HG03469 (cell line): ENCODE measurements at regions not wholly inside any gene's neighbourhood (a gene's known extent, or its start where the extent isn't known, plus 50 kb on each side); places are given as distances from the start of the nearest gene placed in this dataset.
"Not testable (repeated sequence)": the region's sequence is repeated elsewhere in the genome, so short reads cannot be mapped to it uniquely, and the experiment has no call there.

Experiments
- ATAC-seq: cut with Tn5 transposase; IDR thresholded peaks from one replicate; pipeline ENCODE4 v1.9.1; 2021; ENCODE audit warnings: mild to moderate bottlenecking, moderate library complexity, moderate number of reproducible peaks; ENCODE audit not compliant: unreplicated experiment

DNA sequence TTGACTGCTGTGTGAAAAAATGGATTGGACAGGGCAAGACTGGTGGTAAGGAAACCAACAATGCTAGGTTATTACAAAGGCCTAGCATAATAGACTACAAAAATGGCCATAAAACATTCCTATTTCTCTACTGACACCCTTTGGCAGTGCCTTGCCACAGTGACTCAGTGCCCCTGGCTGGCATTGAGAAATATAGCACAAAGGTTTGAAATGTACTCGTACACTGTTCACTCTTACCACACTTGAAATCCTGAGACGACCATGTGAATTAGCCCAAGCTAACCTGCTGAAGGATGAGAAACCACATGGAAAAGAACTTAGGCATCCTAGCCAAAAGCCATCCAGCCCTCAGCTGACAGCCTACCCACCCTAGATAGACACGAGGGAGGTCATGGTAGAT lies 149.8 kb upstream of the PALMD start:
- no peak for ATAC-seq

DNA sequence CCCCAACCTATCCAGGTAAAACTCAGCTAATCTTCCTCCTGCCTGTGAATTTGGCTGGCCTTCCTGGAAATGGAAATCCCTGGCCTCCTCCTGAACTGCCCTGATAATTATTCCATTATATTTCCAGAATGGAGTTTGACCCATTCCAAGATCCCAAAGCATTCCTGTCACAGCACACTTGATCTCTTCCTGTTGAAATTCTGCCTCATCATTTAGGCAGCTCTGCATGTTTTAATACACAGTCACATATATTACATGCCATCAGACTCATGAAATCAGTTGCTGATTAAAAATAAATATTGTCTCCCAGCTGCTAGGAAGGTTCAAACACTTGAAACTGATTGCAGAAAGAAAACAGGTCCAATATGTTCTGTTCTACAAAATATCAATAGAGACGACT lies 148.2 kb upstream of the PALMD start:
- no peak for ATAC-seq

DNA sequence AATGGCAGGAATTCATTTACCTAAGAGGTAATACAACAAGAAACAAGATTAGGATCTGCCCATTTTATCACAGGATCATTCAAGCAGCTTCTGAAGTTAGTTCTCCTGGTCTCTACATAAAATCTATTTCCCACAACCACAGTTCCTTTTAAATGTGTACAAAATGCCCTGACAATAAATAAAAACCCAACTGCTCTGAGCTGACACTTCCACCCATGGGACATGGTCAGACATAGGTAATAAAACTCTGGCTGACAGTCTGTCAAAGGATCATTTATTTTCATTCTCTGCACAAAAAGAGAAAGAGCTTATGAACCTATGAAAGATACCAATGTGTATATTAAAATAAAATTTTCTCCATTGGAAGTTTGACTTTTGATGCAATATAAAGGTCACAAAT lies 145.4 kb upstream of the PALMD start:
- no peak for ATAC-seq

DNA sequence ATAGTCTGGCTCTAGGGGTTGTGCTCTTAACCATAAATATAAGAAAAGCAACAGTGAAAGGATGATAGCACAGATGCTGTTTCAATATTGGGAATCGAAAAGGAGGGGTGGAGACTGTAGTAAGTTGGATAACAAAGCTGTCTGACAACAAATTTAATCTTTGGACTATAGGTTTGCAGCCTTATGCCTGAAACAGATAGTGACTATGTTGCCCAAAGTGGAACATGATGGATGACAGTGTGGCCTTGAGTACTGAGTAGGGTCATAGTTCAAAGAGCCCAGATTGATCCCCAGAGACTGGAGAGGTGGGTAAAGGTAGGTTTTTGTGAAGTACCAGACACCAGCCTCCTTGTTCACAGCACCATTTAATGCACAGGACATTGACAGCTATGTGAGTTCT lies 144.0 kb upstream of the PALMD start:
- ATAC-seq: no peak

DNA sequence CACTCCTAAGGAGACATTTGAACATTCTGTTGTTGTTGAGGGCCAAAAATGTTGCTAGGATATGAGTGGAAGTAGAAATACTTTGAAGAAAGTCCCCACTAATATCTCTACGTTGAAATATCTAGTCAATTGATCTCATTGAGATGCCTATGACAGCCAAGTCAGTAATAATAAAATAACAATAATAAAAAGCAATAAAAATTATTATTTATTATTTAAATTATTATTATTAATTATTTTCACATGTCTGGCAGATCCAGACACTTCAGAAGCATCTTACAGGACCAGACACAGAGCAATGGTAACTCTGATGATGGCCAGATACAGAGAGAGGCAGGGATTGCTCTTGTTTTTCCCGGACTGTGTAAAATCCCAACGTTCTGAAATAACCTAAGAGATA lies 143.5 kb upstream of the PALMD start:
- no peak for ATAC-seq

DNA sequence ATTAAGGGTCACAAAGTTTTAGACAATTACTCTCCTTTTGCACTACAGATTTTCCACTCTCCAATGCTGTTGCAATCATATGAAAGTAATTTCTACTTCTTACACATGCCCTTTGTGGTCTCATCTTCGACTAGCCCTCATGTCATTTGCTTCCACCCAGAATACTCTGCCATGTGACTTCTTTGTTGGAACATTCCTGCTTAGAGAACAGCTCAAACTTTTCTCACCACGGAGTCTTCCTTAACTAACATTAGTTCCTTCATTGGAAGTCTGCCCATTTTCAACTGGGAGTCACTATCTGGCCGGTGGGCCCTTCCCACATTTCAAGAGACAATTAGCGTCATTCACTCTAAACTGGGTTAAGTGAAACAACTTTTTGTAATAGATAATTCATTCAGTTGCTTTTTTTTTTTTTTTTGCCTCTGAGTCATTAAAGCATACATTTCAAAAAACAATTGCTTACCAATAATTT lies 142.6 kb upstream of the PALMD start:
- no peak for ATAC-seq

DNA sequence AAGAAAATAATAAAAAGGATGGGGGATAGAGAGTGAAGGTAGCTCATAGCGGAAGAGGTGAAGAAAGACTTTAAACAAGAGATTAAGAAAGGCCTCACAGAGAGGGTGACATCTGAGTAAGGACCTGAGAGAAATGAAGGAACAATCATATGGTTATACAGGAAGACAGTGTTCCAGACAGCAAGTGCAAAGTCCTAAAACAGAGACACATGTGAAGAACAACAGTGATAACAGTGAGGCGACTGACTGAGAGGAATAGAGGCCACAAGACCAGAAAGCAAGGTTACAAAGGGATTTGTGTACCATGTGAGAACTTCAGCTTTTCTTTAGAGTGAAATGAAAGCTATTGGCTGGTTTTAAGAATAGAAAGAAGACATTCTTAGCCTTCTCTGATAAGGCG lies 141.6 kb upstream of the PALMD start:
- no peak for ATAC-seq

DNA sequence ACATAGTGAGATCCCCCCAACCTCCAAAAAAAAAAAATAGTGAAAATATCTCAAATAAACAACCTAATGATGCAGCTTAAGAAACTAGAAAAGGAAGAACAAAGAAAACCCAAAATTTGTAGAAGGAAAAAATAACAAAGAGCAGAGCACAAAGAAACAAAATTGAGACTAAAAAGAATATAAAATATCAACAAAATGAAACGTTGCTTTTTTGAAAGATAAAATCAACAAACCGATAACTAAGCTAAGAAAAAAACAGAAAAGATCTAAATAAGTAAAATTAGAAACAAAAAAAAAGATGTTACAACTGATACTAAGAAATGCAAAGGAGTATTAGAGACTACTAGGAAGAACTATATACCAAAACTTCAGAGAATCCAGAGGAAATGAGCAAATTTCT lies 139.3 kb upstream of the PALMD start:
- ATAC-seq: no peak

DNA sequence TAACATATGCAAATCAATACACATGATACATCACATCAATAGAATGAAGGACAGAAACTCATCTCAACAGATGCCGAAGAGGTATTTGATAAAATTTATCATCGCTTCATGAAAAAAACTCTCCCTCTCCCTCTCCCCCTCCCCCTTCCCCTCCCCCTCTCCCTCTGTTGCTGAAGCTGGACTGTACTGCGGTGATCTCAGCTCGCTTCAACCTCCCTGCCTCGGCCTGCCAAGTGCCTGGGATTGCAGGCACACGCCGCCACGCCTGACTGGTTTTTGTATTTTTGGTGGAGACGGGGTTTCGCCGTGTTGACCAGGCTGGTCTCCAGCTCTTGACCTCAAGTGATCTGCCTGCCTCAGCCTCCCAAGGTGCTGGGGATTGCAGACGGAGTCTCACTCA lies 138.5 kb upstream of the PALMD start:
- not testable (repeated sequence) for ATAC-seq

DNA sequence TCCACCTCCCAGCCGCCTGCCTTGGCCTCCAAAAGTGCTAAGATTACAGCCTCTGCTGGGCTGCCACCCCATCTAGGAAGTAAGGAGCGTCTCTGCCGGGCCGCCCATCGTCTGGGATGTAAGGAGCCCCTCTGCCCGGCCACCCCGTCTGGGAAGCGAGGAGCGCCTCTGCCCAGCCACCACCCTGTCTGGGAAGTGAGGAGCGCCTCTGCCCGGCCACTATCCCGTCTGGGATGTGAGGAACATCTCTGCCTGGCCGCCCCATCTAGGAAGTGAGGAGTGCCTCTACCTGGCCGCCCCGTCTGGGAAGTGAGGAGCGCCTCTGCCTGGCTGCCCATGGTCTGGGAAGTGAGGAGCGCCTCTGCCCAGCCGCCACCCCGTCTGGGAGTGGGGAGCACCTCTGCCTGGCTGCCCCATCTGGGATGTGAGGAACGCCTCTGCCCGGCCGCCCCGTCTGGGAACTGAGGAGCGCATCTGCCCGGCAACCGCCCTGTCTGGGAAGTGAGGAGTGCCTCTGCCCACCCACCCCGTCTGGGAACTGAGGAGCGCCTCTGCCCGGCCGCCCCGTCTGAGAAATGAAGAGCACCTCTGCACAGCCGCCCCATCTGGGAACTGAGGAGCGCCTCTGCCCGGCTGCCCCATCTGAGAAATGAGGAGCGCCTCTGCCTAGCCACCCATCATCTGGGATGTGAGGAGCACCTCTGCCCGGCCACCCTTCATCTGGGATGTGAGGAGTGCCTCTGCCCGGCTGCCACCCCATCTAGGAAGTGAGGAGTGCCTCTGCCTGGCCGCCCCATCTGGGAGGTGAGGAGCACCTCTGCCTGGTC lies 137.8 kb upstream of the PALMD start:
- ATAC-seq: no peak

DNA sequence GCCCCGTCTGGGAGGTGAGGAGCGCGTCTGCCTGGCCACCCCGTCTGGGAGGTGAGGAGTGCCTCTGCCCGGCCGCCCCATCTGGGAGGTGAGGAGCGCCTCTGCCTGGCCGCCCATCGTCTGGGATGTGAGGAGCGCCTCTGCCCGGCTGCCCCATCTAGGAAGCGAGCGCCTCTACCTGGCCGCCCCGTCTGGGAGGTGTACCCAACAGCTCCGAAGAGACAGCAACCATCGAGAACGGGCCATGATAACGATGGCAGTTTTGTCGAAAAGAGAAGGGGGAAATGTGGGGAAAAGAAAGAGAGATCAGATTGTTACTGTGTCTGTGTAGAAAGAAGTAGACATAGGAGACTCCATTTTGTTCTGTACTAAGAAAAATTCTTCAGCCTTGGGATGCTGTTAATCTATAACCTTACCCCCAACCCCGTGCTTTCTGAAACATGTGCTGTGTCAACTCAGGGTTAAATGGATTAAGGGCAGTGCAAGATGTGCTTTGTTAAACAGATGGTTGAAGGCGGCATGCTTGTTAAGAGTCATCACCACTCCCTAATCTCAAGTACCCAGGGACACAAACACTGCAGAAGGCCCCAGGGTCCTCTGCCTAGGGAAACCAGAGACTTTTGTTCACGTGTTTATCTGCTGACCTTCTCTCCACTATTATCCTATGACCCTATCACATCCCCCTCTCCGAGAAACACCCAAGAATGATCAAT lies 137.0 kb upstream of the PALMD start:
- not testable (repeated sequence) for ATAC-seq

DNA sequence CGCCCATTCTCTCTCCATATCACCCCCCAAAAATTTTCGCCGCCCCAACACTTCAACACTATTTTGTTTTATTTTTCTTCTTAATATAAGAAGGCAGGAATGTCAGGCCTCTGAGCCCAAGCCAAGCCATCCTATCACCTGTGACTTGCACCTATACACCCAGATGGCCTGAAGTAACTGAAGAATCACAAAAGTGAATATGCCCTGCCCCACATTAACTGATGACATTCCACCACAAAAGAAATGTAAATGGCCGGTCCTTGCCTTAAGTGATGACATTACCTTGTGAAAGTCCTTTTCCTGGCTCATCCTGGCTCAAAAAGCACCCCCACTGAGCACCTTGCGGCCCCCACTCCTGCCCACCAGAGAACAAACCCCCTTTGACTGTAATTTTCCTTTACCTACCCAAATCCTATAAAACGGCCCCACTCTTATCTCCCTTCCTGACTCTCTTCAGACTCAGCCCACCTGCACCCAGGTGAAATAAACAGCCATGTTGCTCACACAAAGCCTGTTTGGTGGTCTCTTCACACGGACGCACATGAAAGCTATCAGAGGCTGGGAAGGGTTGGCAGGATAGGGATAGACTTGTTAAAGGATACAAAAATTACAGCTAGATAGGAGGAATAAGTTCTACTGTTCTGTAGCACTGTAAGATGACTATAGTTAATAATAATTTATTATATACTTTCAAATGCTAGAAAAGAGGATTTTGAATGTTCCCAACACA lies 130.9 kb upstream of the PALMD start:
- not testable (repeated sequence) for ATAC-seq

DNA sequence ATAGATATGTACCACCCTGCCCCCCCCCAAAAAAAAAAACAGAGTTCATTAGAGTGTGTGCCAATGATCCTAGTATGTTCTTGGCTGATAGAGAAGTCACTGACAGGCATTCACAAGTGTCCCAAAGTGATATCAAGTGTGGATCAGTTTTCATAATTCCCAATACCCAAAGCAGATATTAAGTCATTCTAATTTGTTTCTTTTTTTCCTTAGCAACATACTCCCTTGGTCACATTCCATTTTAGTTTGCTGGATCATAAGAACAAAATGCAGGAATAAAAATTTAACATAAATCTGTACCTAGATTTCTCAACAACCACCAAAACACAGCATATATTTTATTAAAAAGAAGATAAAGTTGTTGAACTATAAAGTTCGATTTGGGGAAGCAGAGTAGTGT lies 129.8 kb upstream of the PALMD start:
- no peak for ATAC-seq

DNA sequence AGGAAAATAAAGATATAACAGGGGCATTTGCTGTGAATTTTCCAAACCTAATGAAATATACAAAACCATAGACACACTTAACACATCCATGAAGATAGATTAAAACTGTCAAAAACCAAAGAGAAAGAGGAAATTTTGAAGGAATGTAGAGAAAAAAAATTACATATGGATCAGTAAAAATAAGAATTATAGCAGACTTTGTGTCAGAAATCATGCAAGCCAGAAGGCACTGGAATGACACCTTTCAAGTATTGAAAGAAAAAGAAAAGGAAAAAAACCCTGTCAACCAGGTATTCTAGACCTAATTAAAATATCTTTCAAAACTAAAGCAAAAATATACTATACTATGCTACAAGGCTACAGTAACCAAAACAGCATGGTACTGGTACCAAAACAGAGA lies 125.8 kb upstream of the PALMD start:
- ATAC-seq: no peak

DNA sequence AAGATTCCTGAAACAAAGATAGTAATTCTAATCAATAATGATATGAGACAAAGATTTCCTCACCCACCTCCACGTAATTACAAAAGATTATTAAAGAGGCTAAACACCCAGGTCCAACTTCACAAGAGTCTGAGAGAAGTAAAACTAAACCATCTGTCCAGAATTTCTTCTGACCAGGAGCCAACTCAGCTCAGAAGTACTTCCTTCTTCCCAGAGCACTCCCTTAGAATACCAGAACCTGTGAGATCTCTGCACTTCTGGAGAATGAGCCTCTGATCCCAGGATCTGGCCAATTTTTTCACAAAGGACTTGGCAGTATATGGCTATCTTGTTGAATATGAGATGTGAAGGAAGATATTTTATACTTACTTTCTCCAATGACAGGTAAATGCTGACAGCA lies 120.6 kb upstream of the PALMD start:
- ATAC-seq: no peak

DNA sequence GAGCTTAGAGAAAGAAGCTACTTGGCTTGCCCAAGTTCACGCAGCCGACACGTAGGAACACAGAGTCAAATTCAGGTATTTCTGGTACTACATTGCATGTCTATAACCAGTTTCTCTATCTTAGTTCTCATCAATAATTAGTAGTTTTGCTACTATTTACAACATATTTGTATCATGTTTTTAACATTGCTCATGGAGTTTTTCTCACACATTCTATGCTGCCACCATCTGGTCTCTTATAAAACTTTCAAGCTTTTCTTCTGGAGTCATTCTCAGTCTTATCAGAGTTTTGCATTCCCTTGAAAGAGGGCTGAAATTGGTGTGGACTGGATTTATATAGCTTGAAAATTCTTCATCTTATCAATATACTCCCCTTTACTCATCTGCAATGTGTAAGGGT lies 118.8 kb upstream of the PALMD start:
- ATAC-seq: no peak

DNA sequence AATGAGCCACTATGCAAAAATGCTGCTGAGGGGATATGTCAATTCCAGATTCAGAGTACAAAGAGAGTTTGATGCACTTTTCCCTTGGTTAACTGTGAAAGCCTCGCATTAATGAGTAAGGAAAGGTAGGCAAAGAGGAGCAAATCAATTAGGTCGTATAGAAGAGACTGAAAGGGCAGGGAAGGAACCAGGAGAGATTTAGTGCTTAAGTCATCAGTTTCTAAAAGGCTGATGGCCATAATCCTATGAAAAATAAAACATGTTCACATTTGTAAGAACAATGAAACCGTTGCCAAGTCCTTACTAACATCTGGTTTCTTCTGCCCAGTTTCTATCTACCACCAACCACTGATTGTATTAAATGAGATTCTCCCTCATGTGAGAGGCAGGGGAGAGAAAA lies 118.4 kb upstream of the PALMD start:
- no peak for ATAC-seq

DNA sequence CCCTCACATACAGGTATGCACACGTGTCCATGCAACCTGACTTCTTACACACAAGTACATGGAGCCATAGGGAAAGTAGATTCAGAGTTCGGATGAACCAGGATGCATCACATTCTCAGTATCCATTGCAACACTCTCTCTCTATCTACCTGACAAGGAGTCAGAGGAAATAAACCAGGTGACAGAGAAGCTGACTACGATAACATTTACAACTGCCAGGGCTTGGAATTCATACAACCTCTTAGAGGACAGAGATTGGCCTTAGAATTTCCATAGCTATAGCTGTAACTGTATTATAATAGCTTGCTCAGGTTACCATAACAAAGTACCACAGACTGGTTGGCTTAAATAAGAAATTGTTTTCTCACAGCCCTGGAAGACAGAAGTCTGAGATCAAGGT lies 116.9 kb upstream of the PALMD start:
- no peak for ATAC-seq

DNA sequence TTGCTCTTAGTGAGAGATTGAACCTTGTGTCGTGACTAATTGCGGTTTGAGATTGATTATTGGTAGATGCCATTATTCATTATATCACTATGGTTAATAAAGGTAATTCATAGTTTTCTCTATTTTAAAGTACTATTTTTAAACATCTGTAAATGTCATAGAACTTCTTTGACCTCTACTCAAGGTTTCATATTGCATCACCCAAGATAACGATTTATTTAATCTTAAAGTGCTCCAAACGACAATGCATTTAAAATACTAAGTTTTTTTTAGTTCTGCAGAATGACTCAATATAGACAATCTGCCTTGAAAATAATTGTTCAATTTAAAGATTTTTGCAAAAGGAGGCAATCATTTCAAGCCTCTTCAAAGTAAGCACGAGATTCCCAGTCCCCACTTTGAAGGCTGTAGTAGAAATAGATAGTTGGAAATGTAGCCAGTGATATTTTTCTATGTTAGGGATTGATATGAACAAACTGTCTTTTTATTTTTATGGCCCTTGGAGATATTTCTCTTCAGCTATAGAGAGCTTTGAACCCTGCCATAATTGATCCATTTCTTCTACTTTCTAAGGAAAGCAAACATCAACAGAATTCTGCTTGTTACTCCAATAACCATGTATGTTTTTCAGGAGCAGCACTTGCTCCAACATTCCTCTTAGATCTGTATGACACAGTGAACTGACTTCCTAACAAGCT lies 114.2 kb upstream of the PALMD start:
- no peak for ATAC-seq

DNA sequence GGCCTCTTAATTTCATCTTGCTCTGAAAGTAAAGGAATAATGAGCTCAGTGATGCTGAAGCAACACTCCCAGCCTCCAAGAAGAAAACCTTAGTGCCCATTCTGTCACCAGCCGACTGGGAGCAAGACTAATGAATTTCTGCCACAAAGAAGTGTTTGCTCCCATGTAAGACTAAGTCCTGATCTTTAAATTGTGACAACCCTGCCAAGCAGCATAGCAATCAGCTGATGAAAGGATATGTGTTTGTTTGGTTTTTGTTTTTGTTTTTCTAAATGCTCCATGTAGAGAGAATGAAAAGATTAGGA lies 113.7 kb upstream of the PALMD start:
- no peak for ATAC-seq

DNA sequence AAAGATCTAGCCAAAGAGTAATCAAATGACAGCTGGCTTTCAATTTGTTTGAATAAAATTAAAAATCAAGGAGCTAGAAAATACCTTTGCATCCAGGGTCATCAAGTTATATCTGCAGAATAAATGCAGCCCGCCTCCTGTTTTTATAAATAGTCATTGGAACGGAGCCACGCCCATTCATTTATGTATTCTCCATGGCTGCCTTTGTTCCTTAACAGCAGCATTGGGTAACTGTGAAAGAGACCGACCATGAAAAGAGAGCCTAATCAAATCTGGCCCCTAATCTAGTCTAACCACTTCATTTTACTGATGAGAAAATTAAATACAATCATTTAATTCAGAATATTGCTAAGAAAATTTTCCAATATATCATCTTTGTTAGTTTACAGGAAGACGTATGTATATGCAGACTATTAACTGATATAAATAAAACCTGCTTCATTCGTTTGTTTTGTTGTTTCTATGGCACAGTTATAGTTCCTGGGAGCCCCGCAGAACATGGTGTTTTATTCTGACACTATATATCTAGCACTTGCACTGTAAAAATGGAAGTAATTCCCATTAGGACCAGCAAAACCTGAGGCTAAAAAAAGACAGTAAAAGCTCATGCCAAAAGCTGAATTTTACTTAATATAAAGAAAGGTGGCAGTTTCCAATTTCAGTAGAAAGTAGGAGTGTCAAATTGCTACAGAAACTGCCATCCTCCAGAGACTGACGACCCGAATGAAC lies 111.8 kb upstream of the PALMD start:
- ATAC-seq: no peak
